GM06990 (cell line): ENCODE measurements at regions not wholly inside any gene's neighbourhood (a gene's known extent, or its start where the extent isn't known, plus 50 kb on each side); places are given as distances from the start of the nearest gene placed in this dataset.

Source experiments
- DNase-seq: peaks from one replicate; pipeline ENCODE4 v3.0.0-alpha.2; 2011; ENCODE audit not compliant: insufficient read length; ENCODE audit errors: extremely low read depth
- H3K27me3 ChIP-seq: replicated peaks from 2 replicates; pipeline ENCODE4 v1.6.0; 2011; ENCODE audit warnings: low read length; ENCODE audit not compliant: control insufficient read depth, insufficient read depth
- H3K36me3 ChIP-seq: 2 replicates; pipeline ENCODE4 v1.5.1; 2011; ENCODE audit warnings: low read length; ENCODE audit not compliant: control insufficient read depth, insufficient read depth
- H3K4me3 ChIP-seq: replicated peaks from 2 replicates; pipeline ENCODE4 v1.5.1; 2011; ENCODE audit warnings: low read depth, mild to moderate bottlenecking, control low read depth, low read length
- TF ChIP-seq, protein P1 (sequence below): IDR thresholded peaks from 2 replicates; pipeline ENCODE4 v1.5.1; 2011; ENCODE audit warnings: low read length, control low read depth, mild to moderate bottlenecking, inconsistent platforms; ENCODE audit not compliant: insufficient read depth, poor library complexity, severe bottlenecking

GRCh38 chr20:63082939-63083735 lies 76.4 kb upstream of the BHLHE23 start:
- TF ChIP-seq, protein P1, sequence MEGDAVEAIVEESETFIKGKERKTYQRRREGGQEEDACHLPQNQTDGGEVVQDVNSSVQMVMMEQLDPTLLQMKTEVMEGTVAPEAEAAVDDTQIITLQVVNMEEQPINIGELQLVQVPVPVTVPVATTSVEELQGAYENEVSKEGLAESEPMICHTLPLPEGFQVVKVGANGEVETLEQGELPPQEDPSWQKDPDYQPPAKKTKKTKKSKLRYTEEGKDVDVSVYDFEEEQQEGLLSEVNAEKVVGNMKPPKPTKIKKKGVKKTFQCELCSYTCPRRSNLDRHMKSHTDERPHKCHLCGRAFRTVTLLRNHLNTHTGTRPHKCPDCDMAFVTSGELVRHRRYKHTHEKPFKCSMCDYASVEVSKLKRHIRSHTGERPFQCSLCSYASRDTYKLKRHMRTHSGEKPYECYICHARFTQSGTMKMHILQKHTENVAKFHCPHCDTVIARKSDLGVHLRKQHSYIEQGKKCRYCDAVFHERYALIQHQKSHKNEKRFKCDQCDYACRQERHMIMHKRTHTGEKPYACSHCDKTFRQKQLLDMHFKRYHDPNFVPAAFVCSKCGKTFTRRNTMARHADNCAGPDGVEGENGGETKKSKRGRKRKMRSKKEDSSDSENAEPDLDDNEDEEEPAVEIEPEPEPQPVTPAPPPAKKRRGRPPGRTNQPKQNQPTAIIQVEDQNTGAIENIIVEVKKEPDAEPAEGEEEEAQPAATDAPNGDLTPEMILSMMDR = no peak
- no peak for DNase-seq
- H3K27me3 ChIP-seq = peaks cover 1% of the 10 kb centered on the region; the same call in 1 of the 2 replicates
- no peaks in the 10 kb centered on the region for H3K36me3 ChIP-seq
- no peak overlapping the region for H3K4me3 ChIP-seq

GRCh38 chr20:63082308-63082938 lies 75.7 kb upstream of the BHLHE23 start:
- no peak for DNase-seq
- no peaks in the 10 kb centered on the region; the same call in 1 of the 2 replicates for H3K27me3 ChIP-seq
- TF ChIP-seq, protein P1 = no peak
- H3K4me3 ChIP-seq = no peak overlapping the region
- H3K36me3 ChIP-seq = no peaks in the 10 kb centered on the region

DNA sequence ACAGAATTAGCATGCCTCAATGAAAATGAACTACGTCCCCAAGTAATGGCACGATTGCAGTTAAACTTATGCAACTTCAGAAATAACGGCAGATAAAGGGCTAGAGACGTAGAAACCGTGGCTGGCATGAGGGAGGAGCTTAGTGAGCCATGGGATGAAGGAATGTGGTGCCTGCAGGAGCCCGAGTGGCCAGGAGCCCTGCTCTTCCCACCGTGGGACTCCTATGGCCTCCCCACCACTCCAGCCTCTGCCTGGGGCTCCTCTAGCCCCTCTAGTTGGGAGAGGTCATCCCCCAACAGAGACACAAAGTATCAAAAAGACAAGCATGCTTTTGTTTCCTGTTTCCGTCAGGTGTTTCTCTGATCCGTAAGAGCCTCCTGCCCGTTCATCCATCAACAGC lies 75.1 kb upstream of the BHLHE23 start:
- TF ChIP-seq, protein P1 = no peak

GRCh38 chr20:63081351-63081750 lies 74.6 kb upstream of the BHLHE23 start:
- Histone ChIP-seq H3K4me3 (no peak overlapping the region), H3K27me3 (no peaks in the 10 kb centered on the region; the same call in 1 of the 2 replicates), H3K36me3 (no peaks in the 10 kb centered on the region)
- TF ChIP-seq, protein P1 = no peak
- DNase-seq = no peak

More for the DNA sequence above, 75.1 kb upstream of the BHLHE23 start:
- no peak for DNase-seq
- H3K4me3 ChIP-seq = no peak overlapping the region
- no peaks in the 10 kb centered on the region; the same call in 1 of the 2 replicates for H3K27me3 ChIP-seq
- H3K36me3 ChIP-seq = no peaks in the 10 kb centered on the region

- H3K27me3 ChIP-seq = no peaks in the 10 kb centered on the region; the same call in 1 of the 2 replicates
- no peak overlapping the region for H3K4me3 ChIP-seq
- no peak for DNase-seq
- TF ChIP-seq, protein P1 = no peak
- H3K36me3 ChIP-seq = no peaks in the 10 kb centered on the region
Observed at GRCh38 chr20:63080811-63081210, 74.0 kb upstream of the BHLHE23 start.
